Hepatocyte (in vitro differentiated cells): ENCODE measurements at regions not wholly inside any gene's neighbourhood (a gene's known extent, or its start where the extent isn't known, plus 50 kb on each side); places are given as distances from the start of the nearest gene placed in this dataset.

Experiments
- EZH2 ChIP-seq: fragments of 200-600 bp; sonication (generic); IDR thresholded peaks from 2 replicates; pipeline ENCODE4 v1.6.1; 2016; ENCODE audit warnings: antibody characterized with exemption, mild to moderate bottlenecking, borderline replicate concordance
- TF ChIP-seq, protein P1 (sequence below): fragments of 200-600 bp; sonication (generic); IDR thresholded peaks from 2 replicates; pipeline ENCODE4 v1.5.1; 2016; ENCODE audit warnings: antibody characterized with exemption, mild to moderate bottlenecking; ENCODE audit not compliant: poor library complexity

DNA sequence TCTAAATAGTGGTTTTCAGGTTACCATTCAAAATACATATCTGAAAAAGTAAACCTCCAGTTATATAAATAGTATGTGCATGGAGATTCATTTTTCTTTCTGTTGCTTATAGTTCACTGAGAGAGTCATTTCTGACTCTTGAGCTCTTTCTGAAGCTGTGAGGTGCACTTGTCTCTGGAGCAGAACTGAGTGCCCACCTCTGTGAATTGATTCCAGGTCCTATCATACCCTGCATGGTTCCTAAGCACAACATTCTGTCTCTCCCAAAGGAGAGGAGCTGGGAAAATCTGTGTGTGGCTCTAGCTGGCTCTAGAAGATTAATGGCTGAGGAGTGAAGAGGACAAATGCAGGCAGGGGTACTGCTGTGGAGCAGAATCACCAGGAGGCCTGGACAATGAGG lies 161.6 kb upstream of the HCCS start:
- TF ChIP-seq, protein P1, sequence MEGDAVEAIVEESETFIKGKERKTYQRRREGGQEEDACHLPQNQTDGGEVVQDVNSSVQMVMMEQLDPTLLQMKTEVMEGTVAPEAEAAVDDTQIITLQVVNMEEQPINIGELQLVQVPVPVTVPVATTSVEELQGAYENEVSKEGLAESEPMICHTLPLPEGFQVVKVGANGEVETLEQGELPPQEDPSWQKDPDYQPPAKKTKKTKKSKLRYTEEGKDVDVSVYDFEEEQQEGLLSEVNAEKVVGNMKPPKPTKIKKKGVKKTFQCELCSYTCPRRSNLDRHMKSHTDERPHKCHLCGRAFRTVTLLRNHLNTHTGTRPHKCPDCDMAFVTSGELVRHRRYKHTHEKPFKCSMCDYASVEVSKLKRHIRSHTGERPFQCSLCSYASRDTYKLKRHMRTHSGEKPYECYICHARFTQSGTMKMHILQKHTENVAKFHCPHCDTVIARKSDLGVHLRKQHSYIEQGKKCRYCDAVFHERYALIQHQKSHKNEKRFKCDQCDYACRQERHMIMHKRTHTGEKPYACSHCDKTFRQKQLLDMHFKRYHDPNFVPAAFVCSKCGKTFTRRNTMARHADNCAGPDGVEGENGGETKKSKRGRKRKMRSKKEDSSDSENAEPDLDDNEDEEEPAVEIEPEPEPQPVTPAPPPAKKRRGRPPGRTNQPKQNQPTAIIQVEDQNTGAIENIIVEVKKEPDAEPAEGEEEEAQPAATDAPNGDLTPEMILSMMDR: no peak
- TF ChIP-seq EZH2: no peak
